ENCODE measurements at regions not wholly inside any gene's neighbourhood (a gene's known extent, or its start where the extent isn't known, plus 50 kb on each side); places are given as distances from the start of the nearest gene placed in this dataset.

DNA sequence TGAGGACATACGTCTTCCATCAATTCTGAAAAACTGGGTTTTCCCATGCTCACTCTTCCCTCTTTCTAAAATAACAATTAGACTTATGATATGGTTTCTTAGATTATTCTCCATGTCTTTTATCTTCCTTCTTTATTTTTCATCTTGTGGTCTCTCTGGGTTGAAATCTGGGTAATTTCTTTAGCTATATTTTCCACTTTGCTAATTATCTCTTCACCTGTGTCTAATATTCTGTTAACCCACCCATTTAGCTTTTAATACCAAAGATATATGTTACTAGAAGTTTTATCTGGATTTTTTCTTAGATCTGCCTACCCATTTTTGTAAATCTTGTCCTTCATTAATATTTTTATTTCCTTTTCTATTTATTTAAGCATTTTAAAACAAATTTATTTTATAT, 121.8 kb downstream of the TENT5A start:
- Histone ChIP-seq H3K9me3 (ENCODE audit: insufficient read depth in 2 of 2, low read depth in 1 of 2, low read length in 1 of 2) (no peaks in the 10 kb centered on the region; a peak in 2 of 4 replicates), H3K9ac (replicated peaks in 1 of 4; ENCODE audit: extremely low read depth in 1 of 4, low read depth in 3 of 4, low read length in 3 of 4) (no peak overlapping the region), H3K36me3 (ENCODE audit: control insufficient read depth in 2 of 4, insufficient read depth in 4 of 4, low read length in 3 of 4) (no peaks in the 10 kb centered on the region), H3K4me1 (replicated peaks in 1 of 4; ENCODE audit: control insufficient read depth in 3 of 4, insufficient read depth in 4 of 4, low read length in 3 of 4) (no peaks in the 10 kb centered on the region), H3K4me3 (ENCODE audit: extremely low read depth in 1 of 4, insufficient read depth in 2 of 4, low read depth in 3 of 4, low read length in 4 of 4) (no peak overlapping the region), H4K5ac (ENCODE audit: insufficient read length, low read depth, low read length) (no peak overlapping the region), H2BK12ac (ENCODE audit: low read depth, low read length) (no peak overlapping the region), H4K8ac (ENCODE audit: extremely low read depth, insufficient read depth, low read length) (no peak overlapping the region), H3K56ac (replicated peaks; ENCODE audit: insufficient read length, low read depth, low read length) (no peak overlapping the region), H2BK15ac (ENCODE audit: low read length) (no peak overlapping the region), H2AK5ac (ENCODE audit: low read depth, low read length) (no peak overlapping the region), H3K4ac (replicated peaks; ENCODE audit: insufficient read length, low read depth, low read length) (no peak overlapping the region), H3K23ac (ENCODE audit: insufficient read length) (no peak overlapping the region), H4K20me1 (replicated peaks in 1 of 2; ENCODE audit: control insufficient read depth in 1 of 2, insufficient read depth in 2 of 2, low read length in 2 of 2) (no peaks in the 10 kb centered on the region), H3K23me2 (ENCODE audit: low read depth, low read length) (no peaks in the 10 kb centered on the region), H2BK120ac (replicated peaks; ENCODE audit: low read depth, low read length) (no peak overlapping the region), H3K4me2 (ENCODE audit: insufficient read depth in 1 of 2, low read depth in 2 of 2, low read length in 2 of 2) (no peak overlapping the region), H3K18ac (ENCODE audit: extremely low read depth, low read length) (no peak overlapping the region), H3K79me1 (ENCODE audit: low read depth, low read length) (no peaks in the 10 kb centered on the region), H2BK5ac (ENCODE audit: low read depth, low read length) (no peak overlapping the region), H3K14ac (ENCODE audit: insufficient read length) (no peak overlapping the region), H2BK20ac (ENCODE audit: low read length) (no peak overlapping the region), H2AFZ (ENCODE audit: low read length) (no peak overlapping the region), H3K27ac (ENCODE audit: low read depth, low read length) (no peak overlapping the region), H4K91ac (replicated peaks; ENCODE audit: insufficient read length, low read length) (no peak overlapping the region), H3K79me2 (ENCODE audit: control insufficient read depth in 1 of 2, insufficient read depth in 2 of 2, low read length in 2 of 2) (no peaks in the 10 kb centered on the region), H3K27me3 (replicated peaks in 1 of 4; ENCODE audit: control insufficient read depth in 3 of 4, extremely low read depth in 1 of 4, insufficient read depth in 3 of 4, low read length in 3 of 4) (no peaks in the 10 kb centered on the region)
- FAIRE-seq, result no peak
- ChIA-PET POLR2A (ENCODE audit: partially characterized antibody) (no interaction called here), CTCF (ENCODE audit: partially characterized antibody) (no interaction called here)
- 86% methylated on average over 1 of the region's 1 CpG; no CpG with 5 or more reads in 1 of the 2 experiments for WGBS, 2 experiments (ENCODE audit: extremely low coverage in 1 of 2, insufficient coverage in 1 of 2, insufficient read length in 1 of 2, insufficient replicate concordance in 2 of 2, low coverage in 1 of 2, low lambda C conversion rate in 2 of 2, missing lambda C conversion rate in 1 of 2)
- DNase-seq (ENCODE audit: low read depth in 1 of 2, low spot score in 2 of 2), result no peak
- TF ChIP-seq POLR2A (IDR thresholded peaks at IDR 0.05; ENCODE audit: control extremely low read depth in 1 of 2, low read depth in 2 of 2, low read length in 2 of 2) (no peak), TEAD4 (IDR thresholded peaks at IDR 0.05; ENCODE audit: low read depth, low read length) (no peak), RBBP5 (IDR thresholded peaks at IDR 0.05; ENCODE audit: borderline replicate concordance, low read depth, low read length) (no peak)

Data from H1 (cell line).